Panc1 (cell line): ENCODE measurements at regions not wholly inside any gene's neighbourhood (a gene's known extent, or its start where the extent isn't known, plus 50 kb on each side); places are given as distances from the start of the nearest gene placed in this dataset.

Experiments
- POLR2AphosphoS5 ChIP-seq: IDR thresholded peaks from 2 replicates; pipeline ENCODE4 v1.6.1; 2012; ENCODE audit warnings: mild to moderate bottlenecking, low read depth, low read length, moderate library complexity
- TCF7L2 ChIP-seq: IDR thresholded peaks from 2 replicates; pipeline ENCODE4 v1.6.1; 2011; ENCODE audit warnings: mild to moderate bottlenecking, low read depth, low read length, inconsistent platforms
- TF ChIP-seq, protein P1 (sequence below): fragments of 450-650 bp; IDR thresholded peaks from 2 replicates; pipeline ENCODE4 v1.5.1; 2017; ENCODE audit warnings: mild to moderate bottlenecking
- TF ChIP-seq, protein P2 (sequence below), 2 experiments: IDR thresholded peaks; 2 replicates each; pipeline ENCODE4 v1.6.1; 2011 to 2012; ENCODE audit warnings: low read depth in 2 of 2, control low read depth in 1 of 2, low read length in 1 of 2, mild to moderate bottlenecking in 1 of 2, moderate library complexity in 1 of 2; ENCODE audit not compliant: insufficient read depth in 1 of 2

- TF ChIP-seq, protein P1, sequence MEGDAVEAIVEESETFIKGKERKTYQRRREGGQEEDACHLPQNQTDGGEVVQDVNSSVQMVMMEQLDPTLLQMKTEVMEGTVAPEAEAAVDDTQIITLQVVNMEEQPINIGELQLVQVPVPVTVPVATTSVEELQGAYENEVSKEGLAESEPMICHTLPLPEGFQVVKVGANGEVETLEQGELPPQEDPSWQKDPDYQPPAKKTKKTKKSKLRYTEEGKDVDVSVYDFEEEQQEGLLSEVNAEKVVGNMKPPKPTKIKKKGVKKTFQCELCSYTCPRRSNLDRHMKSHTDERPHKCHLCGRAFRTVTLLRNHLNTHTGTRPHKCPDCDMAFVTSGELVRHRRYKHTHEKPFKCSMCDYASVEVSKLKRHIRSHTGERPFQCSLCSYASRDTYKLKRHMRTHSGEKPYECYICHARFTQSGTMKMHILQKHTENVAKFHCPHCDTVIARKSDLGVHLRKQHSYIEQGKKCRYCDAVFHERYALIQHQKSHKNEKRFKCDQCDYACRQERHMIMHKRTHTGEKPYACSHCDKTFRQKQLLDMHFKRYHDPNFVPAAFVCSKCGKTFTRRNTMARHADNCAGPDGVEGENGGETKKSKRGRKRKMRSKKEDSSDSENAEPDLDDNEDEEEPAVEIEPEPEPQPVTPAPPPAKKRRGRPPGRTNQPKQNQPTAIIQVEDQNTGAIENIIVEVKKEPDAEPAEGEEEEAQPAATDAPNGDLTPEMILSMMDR: no peak
- TF ChIP-seq POLR2AphosphoS5 (no peak), TCF7L2 (no peak)
- TF ChIP-seq, protein P2, sequence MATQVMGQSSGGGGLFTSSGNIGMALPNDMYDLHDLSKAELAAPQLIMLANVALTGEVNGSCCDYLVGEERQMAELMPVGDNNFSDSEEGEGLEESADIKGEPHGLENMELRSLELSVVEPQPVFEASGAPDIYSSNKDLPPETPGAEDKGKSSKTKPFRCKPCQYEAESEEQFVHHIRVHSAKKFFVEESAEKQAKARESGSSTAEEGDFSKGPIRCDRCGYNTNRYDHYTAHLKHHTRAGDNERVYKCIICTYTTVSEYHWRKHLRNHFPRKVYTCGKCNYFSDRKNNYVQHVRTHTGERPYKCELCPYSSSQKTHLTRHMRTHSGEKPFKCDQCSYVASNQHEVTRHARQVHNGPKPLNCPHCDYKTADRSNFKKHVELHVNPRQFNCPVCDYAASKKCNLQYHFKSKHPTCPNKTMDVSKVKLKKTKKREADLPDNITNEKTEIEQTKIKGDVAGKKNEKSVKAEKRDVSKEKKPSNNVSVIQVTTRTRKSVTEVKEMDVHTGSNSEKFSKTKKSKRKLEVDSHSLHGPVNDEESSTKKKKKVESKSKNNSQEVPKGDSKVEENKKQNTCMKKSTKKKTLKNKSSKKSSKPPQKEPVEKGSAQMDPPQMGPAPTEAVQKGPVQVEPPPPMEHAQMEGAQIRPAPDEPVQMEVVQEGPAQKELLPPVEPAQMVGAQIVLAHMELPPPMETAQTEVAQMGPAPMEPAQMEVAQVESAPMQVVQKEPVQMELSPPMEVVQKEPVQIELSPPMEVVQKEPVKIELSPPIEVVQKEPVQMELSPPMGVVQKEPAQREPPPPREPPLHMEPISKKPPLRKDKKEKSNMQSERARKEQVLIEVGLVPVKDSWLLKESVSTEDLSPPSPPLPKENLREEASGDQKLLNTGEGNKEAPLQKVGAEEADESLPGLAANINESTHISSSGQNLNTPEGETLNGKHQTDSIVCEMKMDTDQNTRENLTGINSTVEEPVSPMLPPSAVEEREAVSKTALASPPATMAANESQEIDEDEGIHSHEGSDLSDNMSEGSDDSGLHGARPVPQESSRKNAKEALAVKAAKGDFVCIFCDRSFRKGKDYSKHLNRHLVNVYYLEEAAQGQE (IDR thresholded peaks at IDR 0.05; ENCODE audit: insufficient read depth in 1 of 2, low read depth in 2 of 2, low read length in 1 of 2): no peak
These were observed 52.9 kb upstream of the ZNF217 start for GRCh38 chr20:53646550-53646949.
